HG02870 (cell line): ENCODE measurements at regions not wholly inside any gene's neighbourhood (a gene's known extent, or its start where the extent isn't known, plus 50 kb on each side); places are given as distances from the start of the nearest gene placed in this dataset.

Source experiments
- ATAC-seq: cut with Tn5 transposase; IDR thresholded peaks from one replicate; pipeline ENCODE4 v1.9.1; 2021; ENCODE audit warnings: mild to moderate bottlenecking, moderate library complexity; ENCODE audit not compliant: unreplicated experiment

- no peak for ATAC-seq
Measured at GRCh38 chr6:169881976-169882375, 130.6 kb downstream of the ERMARD start.

- ATAC-seq, result no peak
Measured at GRCh38 chr6:169881398-169881797, 130.0 kb downstream of the ERMARD start.

- no peak for ATAC-seq
Measured at GRCh38 chr6:169880516-169880915, 129.1 kb downstream of the ERMARD start.

GRCh38 chr6:169869301-169869700 lies 117.9 kb downstream of the ERMARD start:
- no peak for ATAC-seq

GRCh38 chr6:169868458-169868857 lies 117.0 kb downstream of the ERMARD start:
- ATAC-seq, result peak; percentile 74

GRCh38 chr6:169867751-169868191 lies 116.3 kb downstream of the ERMARD start:
- no peak for ATAC-seq

GRCh38 chr6:169866668-169867521 lies 115.5 kb downstream of the ERMARD start:
- ATAC-seq, result no peak

GRCh38 chr6:169866140-169866534 lies 114.7 kb downstream of the ERMARD start:
- no peak for ATAC-seq

GRCh38 chr6:169865346-169866139 lies 114.1 kb downstream of the ERMARD start:
- ATAC-seq, result no peak

- ATAC-seq, result no peak
Measured at GRCh38 chr6:169864148-169865020, 113.0 kb downstream of the ERMARD start.

GRCh38 chr6:169863710-169864109 lies 112.3 kb downstream of the ERMARD start:
- no peak for ATAC-seq

- ATAC-seq, result no peak
Measured at GRCh38 chr6:169862892-169863525, 111.6 kb downstream of the ERMARD start.

GRCh38 chr6:169862043-169862891 lies 110.8 kb downstream of the ERMARD start:
- no peak for ATAC-seq

- ATAC-seq, result no peak
Measured at GRCh38 chr6:169861431-169862042, 110.1 kb downstream of the ERMARD start.

- ATAC-seq, result no peak
Measured at GRCh38 chr6:169859978-169860703, 108.7 kb downstream of the ERMARD start.

- ATAC-seq, result no peak
Measured at GRCh38 chr6:169859401-169859977, 108.1 kb downstream of the ERMARD start.

GRCh38 chr6:169858935-169859351 lies 107.5 kb downstream of the ERMARD start:
- ATAC-seq, result no peak

GRCh38 chr6:169858293-169858934 lies 107.0 kb downstream of the ERMARD start:
- no peak for ATAC-seq
